ENCODE measurements at regions not wholly inside any gene's neighbourhood (a gene's known extent, or its start where the extent isn't known, plus 50 kb on each side); places are given as distances from the start of the nearest gene placed in this dataset.

DNA sequence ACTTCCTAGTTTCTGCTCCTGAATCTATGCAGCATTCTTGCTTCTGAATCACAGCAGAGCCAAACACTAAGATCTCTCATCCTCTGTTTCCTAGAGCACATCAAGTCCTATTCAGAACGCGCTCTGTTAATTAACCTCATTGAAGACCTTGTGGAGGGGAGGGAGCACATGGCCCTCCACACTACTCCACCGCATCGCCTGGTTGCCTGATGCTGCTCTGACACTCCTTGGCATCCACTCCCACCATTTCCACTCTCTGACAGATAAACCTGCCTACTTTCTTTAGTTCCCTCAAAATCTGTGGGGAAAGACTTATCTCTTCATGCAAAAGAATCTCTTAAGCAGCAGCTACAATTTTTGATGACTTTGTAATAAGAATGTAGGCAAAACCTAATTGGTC lies 802.3 kb upstream of the GYPC start:
- ATAC-seq (ENCODE audit: low read depth) (no peak), DNase-seq (no peak)
- no peak overlapping the region for H3K56ac ChIP-seq (ENCODE audit: extremely low read depth, insufficient read depth, low read length)
- H4K8ac ChIP-seq (ENCODE audit: low read depth in 2 of 2, low read length in 2 of 2) = no peak overlapping the region
- no peak overlapping the region for H2AK5ac ChIP-seq (ENCODE audit: low read depth, low read length)
- H2BK120ac ChIP-seq (ENCODE audit: low read depth, low read length) = no peak overlapping the region
- dilution Hi-C loops (cut with HindIII; ENCODE audit: low sequenced_read_pairs, unreplicated experiment) = no loop called here
- no peak overlapping the region for H2BK20ac ChIP-seq (ENCODE audit: low read depth, low read length)
- no peak overlapping the region for H2BK5ac ChIP-seq (ENCODE audit: low read depth, low read length, poor library complexity, severe bottlenecking)
- POLR2A ChIA-PET (ENCODE audit: unreplicated experiment) = no interaction called here
- H4K91ac ChIP-seq (ENCODE audit: insufficient read depth, low read depth, low read length) = no peak overlapping the region
- no peak overlapping the region for H3K4me3 ChIP-seq (ENCODE audit: insufficient read depth, low read depth, low read length)
- H3K4ac ChIP-seq (ENCODE audit: low read depth, low read length) = no peak overlapping the region
- CTCF ChIA-PET = no interaction called here
- H3K36me3 ChIP-seq (ENCODE audit: control insufficient read depth, insufficient read depth, low read length) = no peaks in the 10 kb centered on the region
- H2AFZ ChIP-seq (replicated peaks; ENCODE audit: low read length, poor library complexity) = no peak overlapping the region
- no peaks in the 10 kb centered on the region for H3K79me1 ChIP-seq (ENCODE audit: low read depth in 1 of 2, low read length in 2 of 2)
- H3K9ac ChIP-seq (ENCODE audit: low read depth, low read length) = no peak overlapping the region
- H3K27ac ChIP-seq (ENCODE audit: insufficient read depth, low read length) = no peak overlapping the region
- TF ChIP-seq RCOR1 (IDR thresholded peaks at IDR 0.05; ENCODE audit: insufficient replicate concordance, low read length) (no peak), SMC3 (IDR thresholded peaks at IDR 0.05; ENCODE audit: low read depth, low read length) (no peak), MAFK (IDR thresholded peaks at IDR 0.05; ENCODE audit: low read depth, low read length) (no peak), CHD1 (IDR thresholded peaks at IDR 0.05; ENCODE audit: low read depth, low read length) (no peak), BHLHE40 (IDR thresholded peaks at IDR 0.05; ENCODE audit: low read depth, low read length) (no peak), NFE2L2 (IDR thresholded peaks at IDR 0.05; ENCODE audit: low read depth, low read length) (no peak), MXI1 (IDR thresholded peaks at IDR 0.05; ENCODE audit: borderline replicate concordance, low read depth, low read length) (no peak), FOS (IDR thresholded peaks at IDR 0.05; ENCODE audit: low read depth, low read length) (no peak), USF2 (IDR thresholded peaks at IDR 0.05; ENCODE audit: low read depth, low read length) (no peak), ELK1 (IDR thresholded peaks at IDR 0.05; ENCODE audit: borderline replicate concordance, low read depth, low read length) (no peak)
- no peak overlapping the region for H3K14ac ChIP-seq (replicated peaks; ENCODE audit: low read depth, low read length)
- no peak overlapping the region for H3K18ac ChIP-seq (ENCODE audit: low read depth, low read length)
- H4K20me1 ChIP-seq (ENCODE audit: insufficient read depth, low read length) = no peaks in the 10 kb centered on the region
- no peaks in the 10 kb centered on the region for H3K9me1 ChIP-seq (ENCODE audit: insufficient read depth, low read length)
- H2BK15ac ChIP-seq (ENCODE audit: low read depth, low read length) = no peak overlapping the region
- H3K27me3 ChIP-seq (ENCODE audit: control insufficient read depth, insufficient read depth, low read length) = no peaks in the 10 kb centered on the region
- no peaks in the 10 kb centered on the region for H3K4me1 ChIP-seq (ENCODE audit: control insufficient read depth, insufficient read depth, low read length)
- no peak overlapping the region for H3K23ac ChIP-seq (ENCODE audit: low read depth, low read length)
- H2AK9ac ChIP-seq (replicated peaks; ENCODE audit: low read depth, low read length, poor library complexity) = no peak overlapping the region
- no peak overlapping the region for H4K5ac ChIP-seq (ENCODE audit: low read depth, low read length)
- WGBS, 2 experiments (ENCODE audit: extremely low coverage in 2 of 2, insufficient read length in 1 of 2) = no CpG with 5 or more reads among the region's 4 CpGs
- intact Hi-C loops (cut with micrococcal nuclease) = no loop called here
- BruUV-seq (replicated peaks) = no TSS peak
- in situ Hi-C loops (cut with MboI; ENCODE audit: low sequenced_read_pairs) = no loop called here
- H3K9me3 ChIP-seq (ENCODE audit: control insufficient read depth, insufficient read depth, low read length) = peaks cover 9% of the 10 kb centered on the region
- no peak overlapping the region for H3K4me2 ChIP-seq (ENCODE audit: low read depth, low read length)

Data from IMR-90 (cell line).